ENCODE measurements at regions not wholly inside any gene's neighbourhood (a gene's known extent, or its start where the extent isn't known, plus 50 kb on each side); places are given as distances from the start of the nearest gene placed in this dataset.

DNA sequence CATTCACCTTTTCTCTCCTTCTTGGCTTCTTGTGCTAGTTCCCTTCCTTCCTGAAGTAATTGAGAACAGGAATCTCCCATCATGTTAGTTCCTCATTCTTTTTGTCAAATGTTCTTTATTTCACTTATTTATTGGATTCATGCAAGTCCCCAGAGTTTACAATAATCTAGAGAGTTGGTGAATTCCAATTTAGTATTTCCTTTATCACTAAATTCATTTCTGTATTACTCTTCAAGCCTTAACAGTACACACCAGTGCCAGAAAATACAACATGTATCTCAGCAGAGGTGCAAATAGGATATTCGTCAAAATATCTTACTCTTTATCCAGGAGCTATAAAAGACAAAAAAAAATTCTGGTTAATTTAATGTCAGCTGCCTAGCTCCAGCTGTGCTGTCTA is 121.9 kb upstream of the SETBP1 start:
- TF ChIP-seq, protein P1, sequence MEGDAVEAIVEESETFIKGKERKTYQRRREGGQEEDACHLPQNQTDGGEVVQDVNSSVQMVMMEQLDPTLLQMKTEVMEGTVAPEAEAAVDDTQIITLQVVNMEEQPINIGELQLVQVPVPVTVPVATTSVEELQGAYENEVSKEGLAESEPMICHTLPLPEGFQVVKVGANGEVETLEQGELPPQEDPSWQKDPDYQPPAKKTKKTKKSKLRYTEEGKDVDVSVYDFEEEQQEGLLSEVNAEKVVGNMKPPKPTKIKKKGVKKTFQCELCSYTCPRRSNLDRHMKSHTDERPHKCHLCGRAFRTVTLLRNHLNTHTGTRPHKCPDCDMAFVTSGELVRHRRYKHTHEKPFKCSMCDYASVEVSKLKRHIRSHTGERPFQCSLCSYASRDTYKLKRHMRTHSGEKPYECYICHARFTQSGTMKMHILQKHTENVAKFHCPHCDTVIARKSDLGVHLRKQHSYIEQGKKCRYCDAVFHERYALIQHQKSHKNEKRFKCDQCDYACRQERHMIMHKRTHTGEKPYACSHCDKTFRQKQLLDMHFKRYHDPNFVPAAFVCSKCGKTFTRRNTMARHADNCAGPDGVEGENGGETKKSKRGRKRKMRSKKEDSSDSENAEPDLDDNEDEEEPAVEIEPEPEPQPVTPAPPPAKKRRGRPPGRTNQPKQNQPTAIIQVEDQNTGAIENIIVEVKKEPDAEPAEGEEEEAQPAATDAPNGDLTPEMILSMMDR (IDR thresholded peaks at IDR 0.05): no peak
- no peak for TF ChIP-seq POLR2A (IDR thresholded peaks at IDR 0.05)
- TF ChIP-seq POLR2AphosphoS5 (IDR thresholded peaks at IDR 0.05): no peak

Measured in transverse colon (tissue), 4 donors.